ENCODE measurements at regions not wholly inside any gene's neighbourhood (a gene's known extent, or its start where the extent isn't known, plus 50 kb on each side); places are given as distances from the start of the nearest gene placed in this dataset.
A peak's percentile ranks its signal among the peaks of the same experiment; 100 is the strongest.

DNA sequence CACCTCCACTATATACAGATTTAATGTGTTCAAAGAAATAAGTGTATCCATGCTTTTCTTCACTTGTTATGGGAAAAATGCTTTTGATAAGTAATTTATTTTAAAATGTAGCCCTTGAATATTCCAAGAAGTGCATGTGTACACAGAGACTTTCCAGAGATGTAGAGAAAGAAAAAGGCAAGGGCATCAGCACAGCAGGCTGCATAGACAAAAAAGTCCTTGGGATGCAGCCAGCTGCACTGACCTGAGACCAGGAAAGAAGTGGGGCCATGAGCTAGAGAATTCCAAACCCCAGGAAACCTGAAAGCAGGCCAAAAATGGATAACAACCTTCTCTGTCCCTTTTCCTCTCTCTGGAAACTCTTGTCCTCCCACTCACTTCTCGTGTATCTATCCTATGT is 51.6 kb upstream of the PRDM8 start:
- Mint-ChIP-seq H3K36me3 (no peaks in the 10 kb centered on the region), H3K9me3 (no peaks in the 10 kb centered on the region), H3K27me3 (no peaks in the 10 kb centered on the region), H3K4me1 (peaks cover 7% of the 10 kb centered on the region), H3K4me3 (no peak overlapping the region), H3K27ac (no peak overlapping the region)
- DNase-seq (ENCODE audit: low spot score in 2 of 2): no peak
- ATAC-seq (ENCODE audit: low read depth): no peak

DNA sequence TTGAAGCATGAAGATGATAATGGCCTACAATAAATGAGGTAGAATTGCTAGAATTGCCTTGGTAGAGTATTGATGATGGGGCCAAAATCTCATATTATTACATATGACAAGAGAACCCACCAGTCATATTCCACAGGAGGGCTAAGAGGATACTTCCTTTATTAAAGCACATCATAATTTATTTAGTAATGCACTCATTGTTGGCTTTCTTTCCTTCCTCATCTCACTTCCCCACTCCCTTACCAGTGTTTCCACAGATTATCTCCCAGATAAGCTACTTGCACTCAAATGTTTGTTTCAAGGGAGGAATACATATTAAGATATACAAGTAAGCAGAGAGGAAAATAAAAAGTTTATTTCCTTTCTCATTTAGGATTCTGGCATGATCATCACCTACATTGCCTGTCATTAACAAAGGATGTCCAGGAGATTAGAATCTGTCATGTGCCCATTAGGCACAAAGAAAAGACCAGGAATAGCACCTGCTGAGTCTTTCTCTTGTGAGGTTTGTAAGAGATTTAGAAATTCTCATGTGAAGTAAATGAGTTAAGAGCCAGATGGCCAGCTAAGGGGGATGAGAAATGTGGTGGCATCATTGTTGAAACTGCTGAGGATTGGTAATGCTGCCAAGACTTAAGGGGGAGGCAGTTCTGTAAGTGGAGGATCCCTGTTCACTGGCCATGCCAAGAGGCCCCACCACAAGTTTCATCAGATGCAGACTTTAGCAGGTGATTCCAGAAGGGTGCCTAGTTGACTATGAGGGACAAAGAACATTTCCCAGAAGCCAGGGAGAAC is 52.4 kb upstream of the PRDM8 start:
- DNase-seq (ENCODE audit: low spot score in 2 of 2) (no peak), ATAC-seq (ENCODE audit: low read depth) (no peak)
- no peaks in the 10 kb centered on the region for H3K9me3 Mint-ChIP-seq
- H3K36me3 Mint-ChIP-seq: no peaks in the 10 kb centered on the region
- H3K27me3 Mint-ChIP-seq: no peaks in the 10 kb centered on the region
- H3K4me1 Mint-ChIP-seq: peaks cover 9% of the 10 kb centered on the region
- H3K27ac Mint-ChIP-seq: peak overlapping the region; percentile 45
- no peak overlapping the region for H3K4me3 Mint-ChIP-seq

DNA sequence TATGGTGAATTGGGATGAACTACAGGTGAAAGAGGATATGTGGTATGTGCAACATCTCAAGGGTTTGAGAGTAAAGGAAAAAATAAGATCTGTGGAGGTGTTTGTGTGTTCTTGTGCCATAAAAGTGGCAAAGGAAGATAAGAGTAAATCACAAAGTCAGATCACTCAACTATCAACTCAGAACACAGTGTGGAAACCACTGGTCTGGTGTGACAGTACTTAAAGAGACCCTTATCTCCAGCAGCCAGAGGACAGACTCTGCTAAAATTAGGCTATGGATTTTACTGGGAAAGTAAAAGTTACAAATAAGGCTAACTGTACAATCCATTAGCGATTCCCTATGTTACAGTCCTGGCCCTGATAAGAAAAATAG is 54.0 kb upstream of the PRDM8 start:
- Mint-ChIP-seq H3K4me1 (peaks cover 24% of the 10 kb centered on the region), H3K27me3 (no peaks in the 10 kb centered on the region), H3K4me3 (no peak overlapping the region), H3K36me3 (no peaks in the 10 kb centered on the region), H3K27ac (no peak overlapping the region), H3K9me3 (no peaks in the 10 kb centered on the region)
- no peak for DNase-seq (ENCODE audit: low spot score in 2 of 2)
- no peak for ATAC-seq (ENCODE audit: low read depth)

DNA sequence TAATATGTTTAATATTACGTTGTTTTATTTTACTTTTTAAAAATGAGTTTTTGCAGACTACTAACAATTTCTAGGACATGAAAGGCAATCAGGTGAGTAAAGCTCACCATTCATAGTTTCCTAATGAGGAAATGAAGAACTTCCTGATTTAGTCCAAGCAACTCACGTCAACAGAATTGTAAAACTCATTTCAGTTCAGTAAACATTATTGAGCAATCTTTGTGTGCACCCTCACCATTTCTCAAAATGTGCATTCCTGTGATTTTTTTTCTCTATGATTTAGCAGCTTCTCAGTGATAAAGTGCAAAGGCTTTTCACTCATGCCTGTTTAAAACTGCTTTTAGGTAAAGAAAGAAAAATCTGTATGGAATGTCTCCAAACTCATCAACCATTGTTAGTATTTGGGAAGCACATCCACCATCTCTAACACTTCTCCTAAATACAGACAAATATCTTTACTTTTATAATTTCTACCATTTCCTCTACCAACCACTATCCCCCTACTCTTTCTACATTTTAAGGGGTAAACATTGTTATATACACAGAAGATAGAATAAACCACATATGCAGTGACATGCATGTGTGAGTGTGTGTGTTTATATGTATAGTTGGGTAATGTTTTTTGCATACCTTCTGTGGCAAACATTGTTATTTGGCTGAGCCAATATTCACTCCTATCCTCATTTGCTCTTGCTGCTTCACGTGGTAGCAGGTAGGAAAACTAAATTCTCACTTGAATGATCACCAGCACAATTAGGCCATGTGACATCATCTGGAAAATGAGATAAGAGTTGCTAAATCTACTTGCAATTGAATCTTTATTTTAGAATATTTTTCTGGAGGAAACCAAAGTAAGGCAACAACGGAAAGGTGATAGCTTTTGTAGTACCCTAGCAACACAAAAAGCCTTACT is 54.7 kb upstream of the PRDM8 start:
- Mint-ChIP-seq H3K4me1 (peaks cover 25% of the 10 kb centered on the region), H3K9me3 (no peaks in the 10 kb centered on the region), H3K4me3 (no peak overlapping the region), H3K27ac (no peak overlapping the region), H3K36me3 (no peaks in the 10 kb centered on the region), H3K27me3 (no peaks in the 10 kb centered on the region)
- DNase-seq (ENCODE audit: low spot score in 2 of 2) (no peak), ATAC-seq (ENCODE audit: low read depth) (peak; percentile 38)

DNA sequence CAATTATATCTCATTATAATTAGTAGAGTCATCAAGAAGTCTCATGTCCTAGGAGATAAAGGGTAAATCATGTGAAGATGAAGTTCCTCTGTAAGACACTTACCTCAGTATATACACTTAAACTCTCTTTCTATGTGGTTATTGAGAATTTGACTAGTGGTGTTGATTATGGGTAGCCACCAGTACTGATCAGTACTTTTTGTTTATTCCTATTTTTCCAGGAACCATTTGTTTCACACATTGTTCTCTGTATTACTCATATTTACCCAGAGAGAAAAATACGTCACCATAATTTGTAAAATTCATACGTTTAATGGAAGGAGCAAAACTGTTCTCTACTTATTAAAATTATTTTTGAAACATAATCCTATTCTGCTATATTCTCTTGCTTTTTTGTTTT is 55.8 kb upstream of the PRDM8 start:
- no peaks in the 10 kb centered on the region for H3K27me3 Mint-ChIP-seq
- ATAC-seq (ENCODE audit: low read depth) (no peak), DNase-seq (ENCODE audit: low spot score in 2 of 2) (no peak)
- no peak overlapping the region for H3K4me3 Mint-ChIP-seq
- no peaks in the 10 kb centered on the region for H3K9me3 Mint-ChIP-seq
- no peak overlapping the region for H3K27ac Mint-ChIP-seq
- no peaks in the 10 kb centered on the region for H3K36me3 Mint-ChIP-seq
- H3K4me1 Mint-ChIP-seq: peaks cover 25% of the 10 kb centered on the region

DNA sequence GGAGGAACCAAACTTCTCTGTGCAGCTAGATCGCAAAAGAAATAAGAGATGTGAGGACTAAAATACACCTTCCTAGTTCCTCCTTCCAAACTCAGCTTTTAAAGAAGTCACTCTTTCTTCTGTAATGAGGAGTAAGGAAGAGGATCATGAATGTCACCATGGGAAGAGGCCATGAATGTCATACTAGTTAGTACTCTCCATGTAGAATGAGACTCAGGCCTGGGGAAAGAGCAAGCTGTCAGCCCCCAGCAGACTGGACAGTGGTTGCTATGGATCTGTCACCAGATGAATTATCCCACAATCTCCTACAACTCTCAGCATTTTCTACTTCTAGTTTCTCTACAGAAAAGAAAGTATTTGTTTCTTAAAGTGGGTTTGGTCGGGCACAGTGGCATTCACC is 57.1 kb upstream of the PRDM8 start:
- peaks cover 25% of the 10 kb centered on the region for H3K4me1 Mint-ChIP-seq

DNA sequence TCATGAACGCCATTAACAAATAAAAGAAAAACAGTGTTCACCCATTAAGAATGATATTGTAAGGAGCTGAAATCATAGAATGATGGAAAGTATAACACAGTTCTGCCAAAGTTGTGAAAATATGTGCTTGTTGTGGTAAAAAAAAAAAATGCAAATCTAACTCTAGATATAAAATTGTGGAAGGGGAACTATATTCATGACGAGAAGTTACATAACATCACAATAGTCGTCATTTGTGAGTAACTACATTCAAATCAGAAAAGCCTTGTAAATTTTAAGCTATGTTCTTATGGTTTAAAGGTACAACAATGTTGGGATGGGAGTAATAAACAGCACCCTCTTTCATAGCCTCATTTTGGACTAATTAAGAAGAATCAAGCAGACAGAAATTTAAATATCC is 57.6 kb upstream of the PRDM8 start:
- H3K36me3 Mint-ChIP-seq: no peaks in the 10 kb centered on the region
- DNase-seq (ENCODE audit: low spot score in 2 of 2): no peak
- H3K27ac Mint-ChIP-seq: peak overlapping the region; percentile 79
- no peaks in the 10 kb centered on the region for H3K27me3 Mint-ChIP-seq
- H3K4me3 Mint-ChIP-seq: no peak overlapping the region
- H3K9me3 Mint-ChIP-seq: no peaks in the 10 kb centered on the region
- peaks cover 25% of the 10 kb centered on the region for H3K4me1 Mint-ChIP-seq
- ATAC-seq (ENCODE audit: low read depth): peak; percentile 57

More for the DNA sequence above, 57.1 kb upstream of the PRDM8 start:
- peak overlapping the region; percentile 79 for H3K27ac Mint-ChIP-seq
- no peak overlapping the region for H3K4me3 Mint-ChIP-seq
- no peak for ATAC-seq (ENCODE audit: low read depth)
- no peaks in the 10 kb centered on the region for H3K9me3 Mint-ChIP-seq
- no peak for DNase-seq (ENCODE audit: low spot score in 2 of 2)
- H3K27me3 Mint-ChIP-seq: no peaks in the 10 kb centered on the region
- H3K36me3 Mint-ChIP-seq: no peaks in the 10 kb centered on the region

DNA sequence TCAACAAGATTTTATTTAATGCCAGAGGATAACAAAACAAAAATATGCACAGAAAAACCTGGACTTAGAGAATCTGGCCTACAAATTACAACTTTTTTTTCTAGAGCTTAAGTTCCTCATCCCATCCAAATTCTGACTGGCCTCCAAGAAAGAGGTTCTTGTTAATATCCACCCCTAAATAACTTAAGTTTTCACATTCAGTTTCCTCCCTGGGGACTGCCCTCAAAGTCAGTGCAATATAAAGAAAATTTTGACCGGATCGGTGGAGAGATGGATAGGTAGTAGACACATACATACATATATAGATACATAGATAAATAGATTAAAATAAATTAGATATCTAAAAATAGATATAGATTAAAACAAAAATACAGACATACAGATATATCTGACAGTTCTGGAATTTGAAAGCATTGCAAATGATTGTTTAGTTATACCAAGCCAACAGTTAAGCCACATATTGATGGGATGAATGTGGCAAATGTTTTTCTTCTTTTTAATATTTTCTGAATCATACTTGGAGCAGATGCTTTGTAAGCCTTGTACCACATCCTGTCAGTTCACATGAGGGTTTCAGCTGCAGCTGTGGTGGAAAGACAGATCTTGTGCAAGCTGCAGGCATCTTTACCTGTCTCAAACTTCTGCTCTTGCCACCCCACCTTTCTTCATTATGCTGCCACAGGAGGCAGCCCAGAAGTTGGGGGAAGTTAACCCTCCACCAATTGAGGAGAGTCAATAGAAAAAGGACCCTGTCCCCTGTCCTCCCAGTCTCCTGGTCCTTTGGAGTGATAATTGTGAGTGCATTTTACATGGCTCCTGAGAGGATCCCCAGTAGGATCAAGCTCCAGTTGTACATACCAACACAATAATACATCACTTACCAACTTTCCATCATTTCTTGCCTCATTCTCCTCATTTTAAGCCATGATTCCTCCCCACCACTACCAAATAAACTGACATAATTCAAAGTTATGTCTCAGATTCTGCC is 58.5 kb upstream of the PRDM8 start:
- Mint-ChIP-seq H3K27me3 (no peaks in the 10 kb centered on the region), H3K36me3 (no peaks in the 10 kb centered on the region), H3K9me3 (no peaks in the 10 kb centered on the region), H3K27ac (peak overlapping the region; percentile 79), H3K4me3 (no peak overlapping the region), H3K4me1 (peaks cover 25% of the 10 kb centered on the region)
- DNase-seq (ENCODE audit: low spot score in 2 of 2): peak in 1 of 2 donors; percentile 34
- ATAC-seq (ENCODE audit: low read depth): peak; percentile 83

DNA sequence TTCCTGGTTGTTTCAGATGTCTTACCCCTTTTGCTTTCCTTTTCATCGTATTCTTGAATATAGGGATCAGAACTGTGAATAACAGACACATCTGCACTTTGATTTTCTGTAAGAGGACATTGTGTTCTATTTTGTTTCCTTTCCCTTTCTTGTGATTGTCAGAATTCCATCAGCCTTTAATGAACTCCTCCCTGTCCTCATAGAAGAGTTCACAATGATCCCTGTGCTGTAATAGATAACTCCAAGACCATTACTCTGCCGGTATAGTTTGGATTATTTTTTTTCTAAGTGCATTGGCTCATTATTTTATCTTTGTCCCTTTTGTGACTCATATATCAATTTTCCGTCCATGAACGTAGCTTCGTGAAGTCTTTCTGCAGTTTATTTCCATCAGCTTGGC is 59.7 kb upstream of the PRDM8 start:
- H3K4me3 Mint-ChIP-seq: no peak overlapping the region
- no peaks in the 10 kb centered on the region for H3K9me3 Mint-ChIP-seq
- no peaks in the 10 kb centered on the region for H3K27me3 Mint-ChIP-seq
- H3K4me1 Mint-ChIP-seq: peaks cover 23% of the 10 kb centered on the region
- H3K36me3 Mint-ChIP-seq: no peaks in the 10 kb centered on the region
- ATAC-seq (ENCODE audit: low read depth): no peak
- DNase-seq (ENCODE audit: low spot score in 2 of 2): no peak
- H3K27ac Mint-ChIP-seq: no peak overlapping the region

DNA sequence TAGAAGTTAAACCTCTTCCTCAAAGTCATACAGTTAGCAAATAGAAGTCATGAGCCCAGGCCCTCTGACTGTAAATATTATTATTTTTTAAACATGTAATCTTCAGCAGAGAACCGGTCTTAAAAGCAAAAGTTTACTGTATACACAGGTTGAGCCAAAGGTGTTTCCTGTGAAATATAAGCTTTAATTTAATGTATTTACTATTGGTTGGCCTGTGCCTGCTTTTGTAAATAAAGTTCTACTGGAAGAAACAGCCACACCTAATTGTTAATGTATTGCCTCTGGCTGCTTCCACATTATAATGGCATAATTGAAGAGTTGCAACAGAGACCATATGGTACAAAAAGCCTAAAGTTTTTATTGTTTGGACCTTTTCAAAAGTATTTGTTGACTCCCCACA is 61.0 kb upstream of the PRDM8 start:
- Mint-ChIP-seq H3K27ac (no peak overlapping the region), H3K4me3 (no peak overlapping the region), H3K4me1 (peaks cover 18% of the 10 kb centered on the region), H3K36me3 (no peaks in the 10 kb centered on the region), H3K9me3 (no peaks in the 10 kb centered on the region), H3K27me3 (no peaks in the 10 kb centered on the region)
- ATAC-seq (ENCODE audit: low read depth) (no peak), DNase-seq (ENCODE audit: low spot score in 2 of 2) (no peak)

DNA sequence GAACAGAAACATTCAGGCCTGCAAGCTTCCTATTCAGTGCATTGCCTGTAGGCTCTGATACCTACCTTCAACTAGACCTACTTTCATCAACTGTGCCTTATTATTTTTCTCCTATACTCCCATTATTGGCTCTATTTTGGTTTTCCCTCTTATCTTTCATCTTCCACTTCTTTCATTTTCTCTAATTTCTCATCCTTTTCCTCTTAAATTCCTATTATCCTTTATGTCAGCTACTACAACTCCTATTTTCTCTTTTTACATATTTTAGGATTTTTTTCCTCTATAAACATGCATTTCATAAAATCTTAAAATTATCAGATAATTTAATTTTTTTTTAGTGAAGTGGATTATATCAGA is 61.6 kb upstream of the PRDM8 start:
- ATAC-seq (ENCODE audit: low read depth) (no peak), DNase-seq (ENCODE audit: low spot score in 2 of 2) (no peak)
- Mint-ChIP-seq H3K4me3 (no peak overlapping the region), H3K4me1 (peaks cover 18% of the 10 kb centered on the region), H3K27me3 (no peaks in the 10 kb centered on the region), H3K27ac (no peak overlapping the region), H3K36me3 (no peaks in the 10 kb centered on the region), H3K9me3 (no peaks in the 10 kb centered on the region)

DNA sequence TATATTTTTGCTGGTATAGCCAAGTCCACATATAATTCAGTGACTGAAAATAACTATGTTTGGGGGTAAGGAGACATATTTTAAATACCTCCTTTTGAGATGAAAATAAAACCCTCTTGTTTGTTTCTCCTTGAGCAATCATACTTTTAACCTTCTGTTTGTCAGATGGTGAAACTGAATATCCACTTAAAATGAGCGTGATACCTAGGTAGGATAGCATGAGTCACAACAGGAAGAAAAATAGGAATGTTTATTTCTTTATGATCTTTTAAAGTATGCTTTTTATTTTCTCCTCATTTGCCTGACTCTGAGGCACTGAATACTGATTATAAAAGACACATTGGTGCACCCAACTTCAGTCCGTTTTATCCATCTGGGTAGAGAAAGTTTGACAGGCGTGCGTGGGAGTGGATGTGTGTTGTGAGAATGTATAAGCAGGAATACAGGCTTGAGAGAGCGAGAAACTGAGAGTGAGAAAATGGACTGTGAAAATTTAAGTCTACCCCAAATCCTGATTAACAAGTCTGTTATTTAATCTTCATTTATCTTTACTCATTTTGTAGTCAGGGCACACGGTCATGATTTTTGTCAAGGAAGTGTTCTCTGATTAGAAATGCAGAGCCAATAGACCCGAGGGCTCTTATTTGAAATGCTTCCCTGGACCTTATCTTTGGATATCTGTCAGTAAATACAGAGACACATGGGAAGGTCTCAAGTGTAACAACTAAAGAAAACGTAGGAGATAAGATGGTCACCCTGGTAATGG is 62.1 kb upstream of the ANTXR2 start:
- DNase-seq (ENCODE audit: low spot score in 2 of 2) (no peak), ATAC-seq (ENCODE audit: low read depth) (no peak)
- Mint-ChIP-seq H3K4me1 (peaks cover 17% of the 10 kb centered on the region), H3K27ac (no peak overlapping the region), H3K27me3 (no peaks in the 10 kb centered on the region), H3K4me3 (no peak overlapping the region), H3K9me3 (no peaks in the 10 kb centered on the region), H3K36me3 (no peaks in the 10 kb centered on the region)

DNA sequence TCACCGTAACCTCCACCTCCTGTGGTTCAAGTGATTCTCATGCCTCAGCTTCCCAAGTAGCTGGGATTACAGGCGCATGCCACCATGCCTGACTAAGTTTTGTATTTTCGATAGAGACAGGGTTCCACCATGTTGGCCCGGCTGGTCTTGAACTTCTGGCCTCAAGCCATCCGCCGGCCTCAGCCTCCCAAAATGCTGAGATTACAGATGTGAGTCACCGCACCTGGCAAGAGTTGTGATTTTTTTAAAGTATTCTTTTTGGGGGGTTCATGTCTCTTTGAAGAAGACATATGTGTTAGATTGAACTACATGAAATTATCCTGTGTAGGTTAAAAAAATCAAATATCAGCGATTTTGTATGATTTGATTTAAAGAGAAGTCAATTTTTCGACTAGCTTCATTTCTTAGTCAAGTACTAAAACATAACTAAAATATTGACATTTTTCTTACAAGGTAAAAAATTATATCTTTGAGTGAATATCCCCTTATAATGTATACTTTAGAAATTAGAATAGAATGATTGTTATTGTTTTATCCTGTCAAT is 60.3 kb upstream of the ANTXR2 start:
- ATAC-seq (ENCODE audit: low read depth): no peak

More for the DNA sequence above, 60.3 kb upstream of the ANTXR2 start:
- no peaks in the 10 kb centered on the region for H3K27me3 Mint-ChIP-seq
- H3K27ac Mint-ChIP-seq: no peak overlapping the region
- no peak overlapping the region for H3K4me3 Mint-ChIP-seq
- no peaks in the 10 kb centered on the region for H3K9me3 Mint-ChIP-seq
- no peak for DNase-seq (ENCODE audit: low spot score in 2 of 2)
- H3K4me1 Mint-ChIP-seq: peaks cover 1% of the 10 kb centered on the region
- no peaks in the 10 kb centered on the region for H3K36me3 Mint-ChIP-seq

Data from memory B cell (primary cell).